ENCODE measurements at regions not wholly inside any gene's neighbourhood (a gene's known extent, or its start where the extent isn't known, plus 50 kb on each side); places are given as distances from the start of the nearest gene placed in this dataset.
"Not testable (repeated sequence)": the region's sequence is repeated elsewhere in the genome, so short reads cannot be mapped to it uniquely, and the experiment has no call there.

GRCh38 chr5:66234241-66234640, 90.1 kb downstream of the SREK1 start:
- DNase-seq = no peak

- no peak for DNase-seq
Measured at GRCh38 chr5:66238435-66238834, 94.3 kb downstream of the SREK1 start.

DNA sequence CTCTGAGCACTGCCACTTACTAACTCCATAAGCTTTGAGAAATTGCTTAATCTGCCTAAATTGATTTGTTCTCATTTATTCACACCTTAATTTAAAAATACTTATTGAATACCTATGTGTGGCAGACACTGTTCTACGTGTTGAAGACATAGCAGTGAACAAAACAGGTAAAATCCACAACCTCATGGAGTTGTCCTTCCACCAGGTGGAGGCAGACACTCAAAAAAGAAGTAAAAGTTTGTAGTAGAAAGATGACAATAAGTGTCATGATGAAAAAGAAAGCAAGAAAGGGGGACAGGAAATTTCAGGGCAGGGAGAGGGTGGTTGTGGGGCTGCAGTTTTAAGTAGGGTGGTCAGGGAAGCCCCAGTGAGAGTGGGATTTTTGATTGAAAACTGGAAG, 94.9 kb downstream of the SREK1 start:
- DNase-seq = no peak

GRCh38 chr5:66241136-66241825, 97.2 kb downstream of the SREK1 start:
- no peak for DNase-seq

- no peak for DNase-seq
Measured at GRCh38 chr5:66242050-66242715, 98.1 kb downstream of the SREK1 start.

- DNase-seq = no peak
Measured at GRCh38 chr5:66246608-66247007, 102.5 kb downstream of the SREK1 start.

DNA sequence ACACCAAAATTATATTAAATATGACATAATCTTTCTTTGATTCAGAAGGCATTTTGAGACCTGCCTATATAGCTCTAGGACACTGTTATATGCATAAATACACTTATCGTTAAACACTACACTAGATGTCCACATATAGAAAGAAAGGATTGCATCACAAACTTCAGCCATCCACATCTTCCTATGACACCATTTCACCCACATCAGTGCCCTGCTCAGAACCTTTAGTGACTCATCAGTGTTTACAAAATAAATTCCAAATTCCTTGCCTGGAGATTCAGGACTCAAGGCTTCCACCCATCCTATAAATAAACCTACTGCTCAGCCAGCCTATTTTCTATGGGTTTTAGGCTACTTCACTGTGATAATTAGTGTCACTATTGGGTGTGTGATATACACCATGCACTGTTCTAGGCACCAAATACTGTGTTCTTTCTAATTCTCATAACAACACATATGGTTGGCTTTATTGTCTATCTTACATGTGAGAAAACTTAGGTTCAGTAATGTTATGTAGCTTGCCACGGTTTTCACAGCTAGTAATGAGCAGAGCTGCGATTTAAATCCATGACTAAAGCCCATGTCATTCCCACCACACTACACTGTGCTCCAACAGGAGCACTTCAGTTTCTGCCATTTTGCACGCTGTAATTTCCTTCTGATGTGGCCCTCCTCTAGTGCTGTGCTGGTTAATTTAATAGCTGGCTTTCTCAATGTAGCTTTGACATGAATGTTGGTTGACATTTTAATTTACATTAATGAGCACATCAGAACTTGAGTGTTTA, 103.3 kb downstream of the SREK1 start:
- DNase-seq = no peak

- no peak for DNase-seq
Measured at GRCh38 chr5:66248874-66249273, 104.8 kb downstream of the SREK1 start.

GRCh38 chr5:66249920-66250319, 105.8 kb downstream of the SREK1 start:
- DNase-seq = no peak

GRCh38 chr5:66252849-66253248, 108.7 kb downstream of the SREK1 start:
- no peak for DNase-seq

GRCh38 chr5:66255714-66256113, 111.6 kb downstream of the SREK1 start:
- DNase-seq = no peak

DNA sequence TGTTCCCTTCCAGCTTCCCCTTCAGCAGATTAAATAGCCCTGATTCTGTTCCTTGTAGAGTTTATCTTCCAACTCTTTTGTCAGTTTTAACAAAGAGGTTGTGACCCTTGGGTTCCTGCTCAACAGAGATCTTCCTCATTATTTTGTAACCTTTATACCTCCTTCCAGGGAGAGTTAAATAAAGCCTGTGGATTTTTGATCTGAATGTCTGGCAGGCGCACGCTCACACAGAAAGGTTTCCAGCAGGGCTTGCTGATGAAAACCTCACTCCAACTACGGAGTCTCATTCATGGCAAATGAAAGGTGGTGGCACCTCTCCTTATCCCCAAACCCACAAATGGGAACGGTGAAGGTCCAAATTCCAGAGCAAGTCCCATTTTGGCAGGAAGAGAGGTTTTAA, 129.0 kb downstream of the SREK1 start:
- DNase-seq = no peak

- no peak for DNase-seq
Measured at GRCh38 chr5:66276986-66277385, 132.9 kb downstream of the SREK1 start.

- DNase-seq = no peak
Measured at GRCh38 chr5:66277981-66278380, 133.9 kb downstream of the SREK1 start.

- DNase-seq = no peak
Measured at GRCh38 chr5:66281294-66281693, 137.2 kb downstream of the SREK1 start.

DNA sequence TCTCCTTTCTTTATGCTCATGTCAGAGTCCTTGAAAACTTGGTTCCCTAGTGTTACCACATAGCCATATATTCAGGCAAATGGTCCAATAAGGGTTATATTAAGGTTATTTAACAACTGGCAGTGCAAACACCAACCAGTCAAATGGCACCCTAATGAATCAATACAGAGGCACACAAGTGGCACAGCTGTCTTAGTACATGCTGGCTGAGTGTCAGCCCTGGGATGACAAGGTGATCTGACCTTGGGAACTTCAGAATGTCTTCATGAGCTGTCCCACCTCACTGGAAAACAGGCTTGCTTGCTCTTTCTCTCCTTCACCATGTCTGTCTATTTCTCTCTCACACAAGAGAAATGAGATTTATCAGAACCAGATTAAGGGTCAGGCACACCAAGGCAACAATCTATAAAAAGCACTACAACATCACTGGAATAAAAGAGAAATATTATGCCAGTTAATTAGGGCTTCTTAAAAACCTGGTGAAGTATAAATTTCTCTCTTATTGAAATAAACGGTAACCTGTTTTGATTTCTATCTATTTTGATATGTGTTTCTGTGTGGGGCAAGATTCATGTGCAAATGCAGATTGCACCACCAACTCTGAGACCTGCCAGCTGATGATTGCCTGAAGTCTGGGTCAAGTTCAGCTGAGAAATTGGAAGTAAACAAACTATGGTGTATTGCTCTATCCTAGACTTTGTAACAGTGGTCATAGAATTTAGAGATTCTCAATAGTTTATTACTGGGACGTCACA, 140.7 kb downstream of the SREK1 start:
- DNase-seq = no peak

DNA sequence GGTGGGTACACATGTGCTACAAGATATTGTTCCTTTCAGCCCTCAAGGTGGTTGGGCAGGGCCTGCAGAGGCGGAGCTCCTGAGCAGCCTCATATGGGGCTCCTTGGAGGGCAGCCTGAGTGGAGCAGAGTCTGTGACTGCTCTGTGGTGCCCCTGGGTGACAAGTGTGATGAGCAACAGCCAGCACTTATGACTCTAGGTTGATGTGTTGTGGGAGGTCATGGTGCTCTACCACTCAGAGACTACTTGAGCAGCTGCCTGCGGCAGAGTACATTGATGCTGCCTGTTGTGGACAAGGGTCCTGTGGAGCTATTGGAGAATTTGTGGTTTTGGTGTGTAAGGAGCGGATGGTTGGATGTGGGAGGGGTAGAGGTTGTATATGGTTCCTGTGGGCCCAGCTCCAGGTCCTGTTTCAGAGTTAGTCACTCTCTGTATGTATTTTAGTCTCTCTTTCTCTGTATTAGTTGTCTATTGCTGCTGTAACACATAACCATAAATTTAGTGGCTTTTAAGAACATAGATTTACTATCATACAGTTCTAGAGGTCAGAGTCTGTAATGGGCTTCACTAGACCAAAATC, 141.3 kb downstream of the SREK1 start:
- DNase-seq = no peak

DNA sequence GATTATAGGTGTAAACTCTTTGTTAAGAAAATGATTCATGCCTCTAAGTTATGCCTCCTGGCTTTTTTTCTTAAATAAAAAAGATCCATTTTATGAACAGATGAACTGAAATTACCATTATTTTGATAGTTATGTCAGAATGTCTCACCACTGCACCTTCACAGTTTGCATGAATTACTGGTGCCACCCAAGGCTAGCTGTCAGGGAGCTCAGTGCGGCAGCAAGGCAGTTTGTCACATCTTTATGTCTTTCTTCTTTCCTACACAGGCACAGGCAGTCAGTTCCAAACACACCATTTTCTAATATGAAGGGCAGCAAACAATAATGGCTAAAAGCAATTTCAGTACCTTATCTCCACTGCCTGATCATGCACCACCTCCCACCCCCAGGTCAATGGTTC, 147.7 kb downstream of the SREK1 start:
- DNase-seq = no peak

GRCh38 chr5:66293851-66294250, 149.8 kb downstream of the SREK1 start:
- not testable (repeated sequence) for DNase-seq

- DNase-seq = no peak
Measured at GRCh38 chr5:66299463-66299862, 155.4 kb downstream of the SREK1 start.

DNA sequence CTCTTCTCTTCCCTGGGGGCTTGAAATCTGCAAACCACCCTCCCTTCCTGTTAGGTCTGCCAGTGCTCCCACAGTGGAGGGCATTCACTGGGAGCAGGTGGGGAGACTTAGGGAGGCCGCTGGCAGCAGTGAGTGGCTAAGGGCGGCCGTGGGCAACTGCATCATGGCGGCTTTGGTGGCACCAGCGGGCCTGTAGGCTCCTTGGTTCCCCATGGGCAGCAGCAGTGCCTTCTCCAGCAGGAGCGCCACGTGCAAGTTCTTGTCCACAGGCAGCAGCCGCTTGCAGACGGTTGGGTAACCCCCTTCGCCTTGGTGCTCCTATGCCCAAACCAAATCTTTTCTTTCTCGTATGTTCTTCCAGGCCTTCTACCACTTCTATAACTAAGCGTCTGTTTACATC, 158.2 kb downstream of the SREK1 start:
- no peak for DNase-seq

DNA sequence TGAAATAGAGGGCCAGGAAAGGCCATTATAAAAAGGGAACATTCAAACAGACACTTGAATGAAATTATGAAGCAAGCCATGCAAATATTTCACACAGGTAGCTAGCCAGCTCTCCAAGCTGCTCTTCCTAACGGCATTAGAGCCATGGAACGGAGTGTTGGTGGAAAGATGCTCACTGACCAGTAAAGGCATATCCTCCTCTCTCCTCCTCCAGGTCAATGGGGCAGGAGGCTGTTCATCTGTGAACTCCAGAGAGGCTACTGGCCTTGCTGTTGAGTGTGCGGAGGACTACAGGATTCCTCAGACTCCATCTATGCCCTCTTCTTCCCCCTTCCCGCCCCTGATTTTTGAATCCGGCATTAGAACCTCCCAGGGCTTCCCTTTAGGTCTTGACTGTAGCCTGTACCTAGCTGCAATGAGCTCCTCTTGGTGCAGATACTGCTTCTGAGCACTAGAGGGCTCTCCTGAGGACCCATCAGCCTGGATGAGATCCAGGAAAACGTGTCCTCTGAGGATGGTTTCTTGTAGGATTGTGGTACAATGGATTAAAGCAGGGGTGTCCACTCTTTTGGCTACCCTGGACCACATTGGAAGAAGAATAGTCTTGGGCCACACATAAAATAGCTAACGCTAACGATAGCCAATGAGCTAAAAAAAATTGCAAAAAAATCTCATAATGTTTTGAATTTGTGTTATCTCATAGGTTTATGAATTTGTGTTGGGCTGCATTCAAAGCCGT, 162.2 kb downstream of the SREK1 start:
- peak; percentile 67 for DNase-seq
